ENCODE measurements at regions not wholly inside any gene's neighbourhood (a gene's known extent, or its start where the extent isn't known, plus 50 kb on each side); places are given as distances from the start of the nearest gene placed in this dataset.
"Not testable (repeated sequence)": the region's sequence is repeated elsewhere in the genome, so short reads cannot be mapped to it uniquely, and the experiment has no call there.

- no peak for DNase-seq
These were observed 445.4 kb upstream of the DEFB115 start for GRCh38 chr20:30811885-30812671.

GRCh38 chr20:30812739-30813411, 444.6 kb upstream of the DEFB115 start:
- no peak for DNase-seq

DNA sequence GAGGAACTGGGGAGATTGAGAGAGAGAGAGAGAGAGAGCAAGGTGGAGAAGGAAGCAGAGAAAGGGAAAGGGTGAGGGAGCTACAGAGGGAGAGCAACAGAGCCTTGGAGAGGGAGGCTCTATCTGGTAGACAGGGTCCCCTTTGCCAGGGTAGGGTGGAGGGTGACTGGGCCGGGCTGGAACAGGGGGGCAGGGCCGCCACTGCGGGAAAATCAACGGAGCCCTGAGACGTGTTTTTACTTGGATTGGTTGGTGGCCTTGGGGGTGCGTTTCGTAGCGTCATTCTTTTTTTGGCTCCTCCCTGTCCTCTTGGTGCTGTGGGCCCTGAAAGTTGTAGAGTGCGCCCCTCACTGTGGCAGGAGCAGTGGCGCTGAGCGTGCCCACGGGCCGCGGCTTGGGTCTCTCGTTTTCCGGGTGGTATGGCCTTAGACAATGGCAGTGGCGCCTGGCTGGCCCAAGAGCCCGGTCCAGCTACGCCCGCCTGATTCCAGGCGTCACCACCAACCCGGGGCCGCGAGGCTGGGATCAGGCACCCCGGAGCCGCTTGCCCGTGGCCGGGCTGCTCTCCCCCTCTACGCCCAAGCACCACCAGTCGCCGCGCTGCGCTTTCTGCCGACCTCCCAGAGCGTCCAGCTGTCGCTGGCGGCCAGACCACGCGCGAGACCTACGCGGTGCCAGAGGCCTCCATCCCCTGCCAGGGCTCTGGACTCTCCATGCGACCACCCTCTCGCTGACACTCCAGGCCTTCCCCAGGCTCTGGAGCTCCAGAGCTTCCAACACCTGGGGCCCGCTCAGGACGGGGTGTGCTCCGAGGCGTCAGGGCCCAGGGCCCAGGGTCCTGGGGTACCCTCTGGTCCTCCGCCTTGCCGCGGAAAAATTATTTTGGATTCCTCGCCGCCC, 443.8 kb upstream of the DEFB115 start:
- DNase-seq: not testable (repeated sequence)

DNA sequence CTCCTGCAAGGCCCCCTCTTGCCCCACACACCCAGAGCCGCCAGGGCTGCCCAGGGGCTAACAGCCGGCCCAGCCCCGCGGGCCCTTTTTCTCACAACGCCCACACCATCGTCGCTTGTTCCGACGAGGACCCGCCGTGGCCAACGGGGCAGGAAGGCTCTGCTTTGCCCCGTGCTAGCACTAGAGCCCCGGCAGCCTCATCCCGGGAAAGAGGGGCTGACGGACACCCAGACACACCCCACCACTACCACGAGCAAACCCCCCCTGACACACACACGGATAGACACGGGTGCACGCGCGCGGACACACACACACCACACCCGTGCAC, 443.2 kb upstream of the DEFB115 start:
- DNase-seq: not testable (repeated sequence)

DNA sequence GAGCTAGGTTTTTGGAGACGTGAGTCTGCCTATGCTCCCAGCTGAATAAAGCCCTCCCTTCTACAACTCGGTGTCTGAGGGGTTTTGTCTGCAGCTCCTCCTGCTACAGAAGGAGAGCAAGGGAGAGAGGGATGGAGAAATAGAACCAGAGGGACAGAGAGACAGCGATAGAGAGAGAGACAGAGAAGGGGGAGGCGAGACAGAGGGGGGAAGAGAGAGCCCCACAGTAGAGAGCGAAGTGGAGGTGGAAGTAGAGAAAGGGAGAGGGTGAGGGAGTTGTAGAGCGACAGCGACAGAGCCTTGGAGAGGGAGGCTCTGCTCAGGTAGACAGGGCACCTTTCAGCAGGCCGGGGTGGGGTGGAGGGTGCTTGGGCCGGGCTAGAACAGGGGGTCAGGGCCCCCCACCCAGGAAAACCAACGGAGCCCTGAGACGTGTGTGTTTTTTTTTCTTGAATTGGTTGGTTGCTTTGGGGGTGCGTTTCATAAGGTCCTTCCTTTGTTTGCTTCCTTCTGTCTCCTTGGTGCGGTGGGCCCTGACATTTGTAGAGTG, 442.4 kb upstream of the DEFB115 start:
- DNase-seq: not testable (repeated sequence)

- no peak for DNase-seq
These were observed 441.8 kb upstream of the DEFB115 start for GRCh38 chr20:30815577-30816181.

DNA sequence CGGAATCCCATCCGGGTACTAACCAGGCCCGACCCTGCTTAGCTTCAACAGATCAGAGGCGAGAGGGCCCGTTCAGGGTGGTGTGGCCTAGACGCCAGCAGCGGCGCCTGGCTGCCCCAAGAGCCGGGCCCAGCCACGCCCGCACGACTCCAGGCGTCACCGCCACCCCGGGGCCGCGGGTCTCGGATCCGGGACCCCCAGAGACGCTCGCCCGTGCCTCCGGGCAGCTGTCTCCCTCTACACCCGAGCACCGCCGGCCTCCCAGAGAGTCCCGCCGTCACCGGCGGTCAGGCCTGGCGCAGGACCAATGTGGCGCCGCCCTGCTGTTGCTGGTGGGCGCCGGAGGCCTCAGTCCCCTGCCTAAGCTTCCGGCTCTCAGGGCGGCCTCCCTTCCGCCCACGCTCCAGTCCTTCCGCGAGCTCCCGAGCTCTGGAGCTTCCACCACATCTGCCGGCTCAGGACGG, 441.2 kb upstream of the DEFB115 start:
- no peak for DNase-seq

DNA sequence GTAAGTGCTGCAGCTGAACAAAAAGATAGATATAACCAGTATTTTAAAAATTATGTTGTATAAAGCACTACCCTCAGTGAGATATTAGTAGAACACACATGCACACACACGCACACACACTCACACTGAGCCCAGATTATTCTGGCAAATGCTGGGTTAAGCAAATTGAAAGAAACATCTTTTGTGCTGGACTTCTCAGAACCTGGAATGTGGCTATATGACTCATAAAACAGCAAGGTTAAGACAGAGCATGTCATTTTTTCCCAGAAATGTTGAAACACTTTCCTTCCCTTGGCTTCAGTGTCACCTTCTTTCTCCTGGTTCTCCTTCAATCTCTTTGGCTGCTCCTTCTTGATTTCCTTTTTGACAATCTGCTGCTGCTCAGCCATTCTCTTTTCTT, 435.8 kb upstream of the DEFB115 start:
- DNase-seq: not testable (repeated sequence)

GRCh38 chr20:30824666-30825065, 432.8 kb upstream of the DEFB115 start:
- not testable (repeated sequence) for DNase-seq

DNA sequence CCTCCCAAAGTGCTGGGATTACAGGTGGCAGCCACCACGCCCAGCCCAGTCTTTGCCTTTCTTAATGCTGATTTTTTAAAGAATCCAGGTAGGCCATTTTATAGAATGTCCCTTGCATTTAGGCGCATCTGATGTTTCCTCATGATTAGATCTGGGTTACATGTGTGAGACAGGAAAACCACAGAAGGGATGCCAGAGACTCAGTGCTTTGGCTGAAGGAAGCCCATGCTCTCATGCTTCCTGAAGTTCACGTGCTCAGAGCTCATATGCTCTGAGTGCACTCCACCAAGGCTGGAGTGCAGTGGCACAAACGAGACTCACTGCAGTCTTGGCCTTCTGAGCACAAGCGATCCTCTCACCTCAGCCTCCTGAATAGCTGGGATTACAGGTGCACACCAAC, 411.5 kb upstream of the DEFB115 start:
- not testable (repeated sequence) for DNase-seq

DNA sequence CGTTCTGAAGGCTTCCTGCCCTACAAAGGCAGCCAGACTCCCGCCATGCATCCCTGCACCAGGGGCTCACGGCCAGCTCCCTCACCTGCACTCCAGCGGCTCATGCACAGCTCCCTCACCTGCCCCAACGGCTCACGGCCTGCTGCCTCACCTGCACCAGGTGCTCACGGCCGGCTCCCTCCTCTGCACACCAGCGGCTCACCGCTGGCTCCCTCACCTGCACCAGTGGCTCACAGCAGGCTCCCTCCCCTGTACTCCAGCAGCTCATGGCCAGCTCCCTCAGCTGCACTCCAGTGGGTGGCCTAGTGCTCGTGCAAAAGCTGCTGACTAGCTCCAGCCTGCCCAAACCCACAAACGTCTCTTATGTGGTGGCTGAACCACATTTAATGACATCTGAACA, 389.2 kb upstream of the DEFB115 start:
- not testable (repeated sequence) for DNase-seq

- not testable (repeated sequence) for DNase-seq
These were observed 386.3 kb upstream of the DEFB115 start for GRCh38 chr20:30871127-30871526.

DNA sequence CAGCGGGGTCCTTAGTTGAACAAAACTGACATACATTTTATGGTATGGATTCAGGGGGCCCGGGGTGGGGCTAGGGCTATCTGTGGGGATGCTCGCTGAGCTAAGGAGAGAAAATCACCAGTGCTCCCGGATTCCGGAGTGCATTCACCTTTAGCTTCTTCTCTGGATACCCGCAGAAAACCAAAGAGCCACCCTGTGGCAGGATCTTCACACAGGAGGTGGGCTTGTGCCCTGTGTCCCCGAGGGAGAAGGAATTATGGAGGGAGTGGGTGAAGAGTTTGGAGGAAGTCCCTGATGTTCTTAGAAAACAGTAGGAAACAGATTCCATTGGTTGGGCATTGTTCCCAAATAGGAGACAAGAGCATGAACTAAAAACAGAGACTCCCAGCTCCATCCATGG, 385.2 kb upstream of the DEFB115 start:
- not testable (repeated sequence) for DNase-seq

GRCh38 chr20:30875868-30876267, 381.6 kb upstream of the DEFB115 start:
- not testable (repeated sequence) for DNase-seq

DNA sequence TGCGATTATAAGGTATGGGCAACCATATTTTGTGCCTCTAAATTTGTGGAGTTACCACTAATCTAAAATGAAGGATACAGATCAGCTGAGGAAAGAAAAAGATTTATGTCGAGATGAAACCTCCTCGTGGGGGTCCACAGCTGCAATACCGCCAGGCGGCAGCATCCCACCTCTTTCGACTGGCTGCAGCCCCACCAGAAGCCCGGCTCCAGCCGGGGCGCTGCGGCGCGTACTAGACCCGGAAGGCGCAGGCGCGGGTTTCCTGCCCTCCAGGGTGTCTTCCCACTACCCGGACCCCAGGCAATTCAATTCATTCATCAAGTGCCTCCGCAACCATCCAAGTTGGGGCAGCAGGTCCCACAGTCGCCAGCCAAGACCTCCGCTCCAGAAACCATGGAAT, 366.1 kb upstream of the DEFB115 start:
- DNase-seq: not testable (repeated sequence)

GRCh38 chr20:30892541-30893345, 364.7 kb upstream of the DEFB115 start:
- DNase-seq: no peak

DNA sequence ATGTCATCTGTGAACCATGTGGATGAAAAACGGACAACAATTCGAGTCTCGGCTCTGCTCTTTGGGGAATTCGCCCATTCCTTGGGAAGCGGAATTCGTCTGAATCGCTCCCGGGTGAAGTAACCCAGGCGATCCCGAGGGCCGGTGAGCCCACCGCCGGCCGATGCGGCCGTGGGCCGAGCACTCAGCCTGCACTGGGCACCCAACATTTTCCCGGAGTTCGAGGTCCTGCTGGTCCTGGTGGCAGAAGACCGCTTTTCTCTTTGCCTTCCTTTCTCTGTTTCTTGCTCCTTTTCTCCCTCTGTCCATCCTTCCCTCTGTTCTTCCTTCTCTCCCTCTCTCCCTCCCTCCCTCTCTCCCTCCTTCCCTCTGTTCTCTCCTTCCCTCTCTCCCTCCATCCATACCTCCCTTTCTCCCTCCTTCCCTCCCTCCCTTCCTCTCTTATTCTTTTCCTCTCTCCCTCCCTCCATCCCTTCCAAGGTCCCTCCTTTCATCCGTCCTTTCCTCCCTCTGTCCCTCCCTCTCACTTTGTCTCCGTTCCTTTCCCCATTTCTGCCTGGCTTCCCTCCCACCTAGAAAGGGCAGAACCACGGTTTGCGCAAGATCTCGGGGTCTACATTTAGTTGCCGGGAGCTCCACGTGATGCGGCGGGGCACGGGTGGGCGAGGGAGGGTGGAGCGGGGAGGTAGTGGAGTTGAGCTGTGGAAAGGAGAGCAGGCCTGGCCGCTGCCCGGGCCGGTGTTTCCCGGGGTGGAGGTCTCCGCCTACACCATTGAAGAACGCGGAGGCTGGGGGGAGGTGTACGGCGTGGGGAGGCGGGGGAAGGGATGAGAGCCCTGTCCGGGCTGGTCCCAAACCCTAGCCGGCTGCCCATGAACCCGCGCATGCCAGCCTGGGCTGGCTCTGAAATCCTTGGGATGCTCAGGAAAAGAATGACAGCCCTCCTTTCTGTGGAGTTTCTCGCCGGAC, 363.8 kb upstream of the DEFB115 start:
- DNase-seq: not testable (repeated sequence)

- DNase-seq: not testable (repeated sequence)
These were observed 362.6 kb upstream of the DEFB115 start for GRCh38 chr20:30894707-30895353.

- not testable (repeated sequence) for DNase-seq
These were observed 362.1 kb upstream of the DEFB115 start for GRCh38 chr20:30895354-30895711.
